ENCODE measurements at regions not wholly inside any gene's neighbourhood (a gene's known extent, or its start where the extent isn't known, plus 50 kb on each side); places are given as distances from the start of the nearest gene placed in this dataset.

DNA sequence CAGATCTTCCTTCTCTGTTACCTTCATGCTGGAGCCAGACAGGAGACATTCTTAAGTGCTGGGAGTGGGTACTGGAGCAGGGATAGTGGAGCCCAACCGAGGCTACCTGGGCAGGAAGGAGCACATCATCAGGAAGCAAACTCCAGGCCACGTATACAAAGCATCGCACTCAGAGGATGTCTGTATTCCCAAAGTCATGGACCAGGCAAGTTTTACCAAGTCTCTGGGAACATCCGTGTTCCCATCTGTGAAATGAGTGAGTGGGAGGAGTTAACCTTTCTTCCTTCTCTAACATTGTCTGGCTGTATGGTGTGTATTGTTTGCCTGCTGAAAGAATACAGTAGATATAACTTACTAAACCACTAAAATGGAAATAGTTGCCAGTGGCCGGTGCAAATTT lies 175.0 kb upstream of the TMEM45B start:
- TF ChIP-seq, protein P1, sequence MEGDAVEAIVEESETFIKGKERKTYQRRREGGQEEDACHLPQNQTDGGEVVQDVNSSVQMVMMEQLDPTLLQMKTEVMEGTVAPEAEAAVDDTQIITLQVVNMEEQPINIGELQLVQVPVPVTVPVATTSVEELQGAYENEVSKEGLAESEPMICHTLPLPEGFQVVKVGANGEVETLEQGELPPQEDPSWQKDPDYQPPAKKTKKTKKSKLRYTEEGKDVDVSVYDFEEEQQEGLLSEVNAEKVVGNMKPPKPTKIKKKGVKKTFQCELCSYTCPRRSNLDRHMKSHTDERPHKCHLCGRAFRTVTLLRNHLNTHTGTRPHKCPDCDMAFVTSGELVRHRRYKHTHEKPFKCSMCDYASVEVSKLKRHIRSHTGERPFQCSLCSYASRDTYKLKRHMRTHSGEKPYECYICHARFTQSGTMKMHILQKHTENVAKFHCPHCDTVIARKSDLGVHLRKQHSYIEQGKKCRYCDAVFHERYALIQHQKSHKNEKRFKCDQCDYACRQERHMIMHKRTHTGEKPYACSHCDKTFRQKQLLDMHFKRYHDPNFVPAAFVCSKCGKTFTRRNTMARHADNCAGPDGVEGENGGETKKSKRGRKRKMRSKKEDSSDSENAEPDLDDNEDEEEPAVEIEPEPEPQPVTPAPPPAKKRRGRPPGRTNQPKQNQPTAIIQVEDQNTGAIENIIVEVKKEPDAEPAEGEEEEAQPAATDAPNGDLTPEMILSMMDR (IDR thresholded peaks at IDR 0.05; ENCODE audit: low read depth, low read length): no peak
- TF ChIP-seq POLR2A (IDR thresholded peaks at IDR 0.05; ENCODE audit: extremely low read depth, insufficient read length): no peak

Data from NB4 (cell line).